Neural cell (in vitro differentiated cells): ENCODE measurements at regions not wholly inside any gene's neighbourhood (a gene's known extent, or its start where the extent isn't known, plus 50 kb on each side); places are given as distances from the start of the nearest gene placed in this dataset.

ENCODE experiments used
- EP300 ChIP-seq: fragments of 450-650 bp; conservative IDR thresholded peaks from 2 replicates; pipeline ENCODE4 v1.6.1; 2014; ENCODE audit warnings: antibody characterized with exemption, mild to moderate bottlenecking, moderate library complexity; ENCODE audit not compliant: poor library complexity, severe bottlenecking
- EZH2 ChIP-seq: fragments of 200-600, 300-800 bp; shearing (Covaris generic), sonication (generic); IDR thresholded peaks from 2 replicates; pipeline ENCODE4 v1.6.1; 2014; ENCODE audit warnings: antibody characterized with exemption, low read length, borderline replicate concordance, mild to moderate bottlenecking; ENCODE audit not compliant: insufficient read depth, poor library complexity, severe bottlenecking
- MXI1 ChIP-seq: fragments of 450-650 bp; conservative IDR thresholded peaks from 2 replicates; pipeline ENCODE4 v1.6.1; 2014; ENCODE audit warnings: antibody characterized with exemption, mild to moderate bottlenecking; ENCODE audit not compliant: poor library complexity, severe bottlenecking
- POLR2AphosphoS5 ChIP-seq: IDR thresholded peaks from 2 replicates; pipeline ENCODE4 v1.6.1; 2012
- SMC3 ChIP-seq: fragments of 450-650 bp; conservative IDR thresholded peaks from 2 replicates; pipeline ENCODE4 v1.6.1; 2014; ENCODE audit warnings: antibody characterized with exemption, mild to moderate bottlenecking, moderate library complexity; ENCODE audit not compliant: poor library complexity
- TAF1 ChIP-seq: IDR thresholded peaks from 2 replicates; pipeline ENCODE4 v1.6.1; 2012; ENCODE audit warnings: low read depth
- TF ChIP-seq, protein P1 (sequence below): fragments of 450-650 bp; IDR thresholded peaks from 2 replicates; pipeline ENCODE4 v1.5.1; 2014; ENCODE audit warnings: antibody characterized with exemption, mild to moderate bottlenecking, moderate library complexity; ENCODE audit not compliant: poor library complexity, severe bottlenecking

DNA sequence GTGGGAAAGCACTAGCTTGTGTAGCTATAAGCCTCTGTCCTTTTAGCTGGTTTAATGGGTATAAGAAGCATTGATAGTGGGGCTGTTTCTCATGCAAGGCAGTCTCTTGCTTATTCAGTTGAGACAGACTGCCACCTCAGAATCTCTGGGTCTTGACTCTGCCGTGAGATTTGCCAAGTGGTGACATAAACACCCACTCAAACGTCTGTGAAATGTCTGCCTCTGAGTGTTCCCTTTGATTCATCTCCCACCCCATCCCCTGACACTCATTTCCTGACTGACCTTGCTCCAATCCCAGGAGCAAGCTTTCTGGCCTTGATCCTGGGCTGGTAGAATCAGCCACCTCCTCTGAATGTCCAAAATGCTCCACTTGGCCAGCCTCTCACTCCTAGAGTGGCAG lies 141.9 kb upstream of the RBMS1 start:
- TF ChIP-seq, protein P1, sequence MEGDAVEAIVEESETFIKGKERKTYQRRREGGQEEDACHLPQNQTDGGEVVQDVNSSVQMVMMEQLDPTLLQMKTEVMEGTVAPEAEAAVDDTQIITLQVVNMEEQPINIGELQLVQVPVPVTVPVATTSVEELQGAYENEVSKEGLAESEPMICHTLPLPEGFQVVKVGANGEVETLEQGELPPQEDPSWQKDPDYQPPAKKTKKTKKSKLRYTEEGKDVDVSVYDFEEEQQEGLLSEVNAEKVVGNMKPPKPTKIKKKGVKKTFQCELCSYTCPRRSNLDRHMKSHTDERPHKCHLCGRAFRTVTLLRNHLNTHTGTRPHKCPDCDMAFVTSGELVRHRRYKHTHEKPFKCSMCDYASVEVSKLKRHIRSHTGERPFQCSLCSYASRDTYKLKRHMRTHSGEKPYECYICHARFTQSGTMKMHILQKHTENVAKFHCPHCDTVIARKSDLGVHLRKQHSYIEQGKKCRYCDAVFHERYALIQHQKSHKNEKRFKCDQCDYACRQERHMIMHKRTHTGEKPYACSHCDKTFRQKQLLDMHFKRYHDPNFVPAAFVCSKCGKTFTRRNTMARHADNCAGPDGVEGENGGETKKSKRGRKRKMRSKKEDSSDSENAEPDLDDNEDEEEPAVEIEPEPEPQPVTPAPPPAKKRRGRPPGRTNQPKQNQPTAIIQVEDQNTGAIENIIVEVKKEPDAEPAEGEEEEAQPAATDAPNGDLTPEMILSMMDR, result no peak
- TF ChIP-seq TAF1 (no peak), EP300 (no peak), MXI1 (no peak), EZH2 (no peak), POLR2AphosphoS5 (no peak), SMC3 (no peak)
